Astrocyte (in vitro differentiated cells and primary cell): ENCODE measurements at regions not wholly inside any gene's neighbourhood (a gene's known extent, or its start where the extent isn't known, plus 50 kb on each side); places are given as distances from the start of the nearest gene placed in this dataset.

Source experiments
- DNase-seq: peaks from one replicate; pipeline ENCODE4 v3.0.0-alpha.2; 2010; ENCODE audit warnings: low read depth
- FAIRE-seq: peaks from 2 replicates; lab custom pipeline; 2011; peaks lifted over from hg19 to GRCh38; lab: Jason Lieb, UNC
- H2AFZ ChIP-seq: 2 replicates; pipeline ENCODE4 v1.6.0; 2012; ENCODE audit warnings: low read depth, low read length, inconsistent platforms
- H3K27ac ChIP-seq: 2 replicates; pipeline ENCODE4 v1.5.1; 2011; ENCODE audit warnings: low read depth, low read length, inconsistent platforms
- H3K27me3 ChIP-seq: 2 replicates; pipeline ENCODE4 v1.6.0; 2011; ENCODE audit warnings: low read length, inconsistent platforms; ENCODE audit not compliant: insufficient read depth
- H3K36me3 ChIP-seq: 2 replicates; pipeline ENCODE4 v1.5.1; 2011; ENCODE audit warnings: low read length, inconsistent platforms; ENCODE audit not compliant: insufficient read depth
- H3K4me1 ChIP-seq: 2 replicates; pipeline ENCODE4 v1.5.1; 2011; ENCODE audit warnings: low read length, inconsistent platforms; ENCODE audit not compliant: insufficient read depth
- H3K4me2 ChIP-seq: 2 replicates; pipeline ENCODE4 v1.6.0; 2012; ENCODE audit warnings: low read length, inconsistent platforms
- H3K4me3 ChIP-seq: 2 replicates; pipeline ENCODE4 v1.5.1; 2011; ENCODE audit warnings: low read depth, mild to moderate bottlenecking, low read length, inconsistent platforms; ENCODE audit not compliant: insufficient read depth
- H3K79me2 ChIP-seq: 2 replicates; pipeline ENCODE4 v1.6.0; 2012; ENCODE audit warnings: mild to moderate bottlenecking, low read length, inconsistent platforms; ENCODE audit not compliant: insufficient read depth
- H3K9ac ChIP-seq: 2 replicates; pipeline ENCODE4 v1.6.0; 2012; ENCODE audit warnings: mild to moderate bottlenecking, low read length, inconsistent platforms
- H3K9me3 ChIP-seq: 2 replicates; pipeline ENCODE4 v1.5.1; 2012; ENCODE audit warnings: low read depth, mild to moderate bottlenecking, low read length, inconsistent platforms; ENCODE audit not compliant: insufficient read depth
- H4K20me1 ChIP-seq: 2 replicates; pipeline ENCODE4 v1.6.0; 2012; ENCODE audit warnings: low read length, inconsistent platforms; ENCODE audit not compliant: insufficient read depth
- H3K27ac Mint-ChIP-seq: one replicate; pipeline ENCODE4 v1.8.0; 2021; ENCODE audit warnings: mild to moderate bottlenecking, mixed read lengths; ENCODE audit not compliant: unreplicated experiment
- H3K27me3 Mint-ChIP-seq: one replicate; pipeline ENCODE4 v1.8.0; 2021; ENCODE audit warnings: low read depth, mixed read lengths; ENCODE audit not compliant: unreplicated experiment
- H3K36me3 Mint-ChIP-seq: one replicate; pipeline ENCODE4 v1.8.0; 2021; ENCODE audit warnings: low read depth, mixed read lengths; ENCODE audit not compliant: unreplicated experiment
- H3K4me1 Mint-ChIP-seq: one replicate; pipeline ENCODE4 v1.8.0; 2021; ENCODE audit warnings: low read depth, mixed read lengths; ENCODE audit not compliant: unreplicated experiment
- H3K4me3 Mint-ChIP-seq: one replicate; pipeline ENCODE4 v1.8.0; 2021; ENCODE audit warnings: mild to moderate bottlenecking, moderate library complexity, mixed read lengths; ENCODE audit not compliant: unreplicated experiment
- H3K9me3 Mint-ChIP-seq: one replicate; pipeline ENCODE4 v1.8.0; 2021; ENCODE audit warnings: mild to moderate bottlenecking, mixed read lengths; ENCODE audit not compliant: unreplicated experiment
- EZH2 ChIP-seq: IDR thresholded peaks from 2 replicates; pipeline ENCODE4 v1.6.1; 2012; ENCODE audit warnings: mild to moderate bottlenecking, low read length, inconsistent platforms; ENCODE audit not compliant: insufficient read depth
- TF ChIP-seq, protein P1 (sequence below): IDR thresholded peaks from 2 replicates; pipeline ENCODE4 v1.5.1; 2011; ENCODE audit warnings: low read depth, mild to moderate bottlenecking, inconsistent platforms, low read length, moderate library complexity; ENCODE audit not compliant: insufficient read depth

DNA sequence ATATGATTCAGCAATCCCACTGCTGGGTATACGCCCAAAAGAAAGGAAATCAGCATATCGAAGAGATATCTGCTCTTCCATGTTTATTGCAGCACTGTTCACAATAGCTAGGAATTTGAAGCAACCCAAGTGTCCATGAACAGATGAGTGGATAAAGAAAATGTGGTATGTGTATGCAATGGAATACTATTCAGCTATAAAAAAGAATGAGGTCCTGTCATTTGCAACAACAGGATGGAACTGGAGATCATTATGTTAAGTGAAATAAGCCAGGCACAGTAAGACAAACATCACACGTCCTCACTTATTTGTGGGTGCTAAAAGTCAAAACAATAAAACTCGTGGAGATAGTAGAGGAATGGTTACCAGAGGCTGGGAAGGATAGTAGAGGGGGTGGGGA lies 153.8 kb upstream of the LEF1 start:
- Histone ChIP-seq H3K4me1 (no peaks in the 10 kb centered on the region), H3K36me3 (no peaks in the 10 kb centered on the region), H3K27ac (no peak overlapping the region), H3K4me2 (no peak overlapping the region), H4K20me1 (no peaks in the 10 kb centered on the region), H3K79me2 (no peaks in the 10 kb centered on the region), H3K27me3 (peaks cover 5% of the 10 kb centered on the region), H3K9me3 (peaks cover 3% of the 10 kb centered on the region), H2AFZ (no peak overlapping the region), H3K4me3 (no peak overlapping the region), H3K9ac (no peak overlapping the region)
- no peaks in the 10 kb centered on the region for H3K9me3 Mint-ChIP-seq
- no peak overlapping the region for H3K4me3 Mint-ChIP-seq
- H3K27ac Mint-ChIP-seq, result no peak overlapping the region
- peaks cover 1% of the 10 kb centered on the region for H3K4me1 Mint-ChIP-seq
- no peaks in the 10 kb centered on the region for H3K36me3 Mint-ChIP-seq
- H3K27me3 Mint-ChIP-seq, result peaks cover 6% of the 10 kb centered on the region
- FAIRE-seq, result no peak
- TF ChIP-seq EZH2, result no peak
- TF ChIP-seq, protein P1, sequence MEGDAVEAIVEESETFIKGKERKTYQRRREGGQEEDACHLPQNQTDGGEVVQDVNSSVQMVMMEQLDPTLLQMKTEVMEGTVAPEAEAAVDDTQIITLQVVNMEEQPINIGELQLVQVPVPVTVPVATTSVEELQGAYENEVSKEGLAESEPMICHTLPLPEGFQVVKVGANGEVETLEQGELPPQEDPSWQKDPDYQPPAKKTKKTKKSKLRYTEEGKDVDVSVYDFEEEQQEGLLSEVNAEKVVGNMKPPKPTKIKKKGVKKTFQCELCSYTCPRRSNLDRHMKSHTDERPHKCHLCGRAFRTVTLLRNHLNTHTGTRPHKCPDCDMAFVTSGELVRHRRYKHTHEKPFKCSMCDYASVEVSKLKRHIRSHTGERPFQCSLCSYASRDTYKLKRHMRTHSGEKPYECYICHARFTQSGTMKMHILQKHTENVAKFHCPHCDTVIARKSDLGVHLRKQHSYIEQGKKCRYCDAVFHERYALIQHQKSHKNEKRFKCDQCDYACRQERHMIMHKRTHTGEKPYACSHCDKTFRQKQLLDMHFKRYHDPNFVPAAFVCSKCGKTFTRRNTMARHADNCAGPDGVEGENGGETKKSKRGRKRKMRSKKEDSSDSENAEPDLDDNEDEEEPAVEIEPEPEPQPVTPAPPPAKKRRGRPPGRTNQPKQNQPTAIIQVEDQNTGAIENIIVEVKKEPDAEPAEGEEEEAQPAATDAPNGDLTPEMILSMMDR, result no peak
- no peak for DNase-seq

- no peaks in the 10 kb centered on the region for H4K20me1 ChIP-seq
- Mint-ChIP-seq H3K27me3 (peaks cover 2% of the 10 kb centered on the region), H3K36me3 (no peaks in the 10 kb centered on the region), H3K9me3 (no peaks in the 10 kb centered on the region), H3K4me3 (no peak overlapping the region), H3K27ac (no peak overlapping the region), H3K4me1 (no peaks in the 10 kb centered on the region)
- no peak for TF ChIP-seq EZH2
- TF ChIP-seq, protein P1, result no peak
- H2AFZ ChIP-seq, result no peak overlapping the region
- no peak overlapping the region for H3K9ac ChIP-seq
- DNase-seq (no peak), FAIRE-seq (no peak)
- H3K27me3 ChIP-seq, result peaks cover 4% of the 10 kb centered on the region
- peaks cover 3% of the 10 kb centered on the region for H3K9me3 ChIP-seq
- no peaks in the 10 kb centered on the region for H3K36me3 ChIP-seq
- no peak overlapping the region for H3K4me3 ChIP-seq
- H3K27ac ChIP-seq, result no peak overlapping the region
- H3K79me2 ChIP-seq, result no peaks in the 10 kb centered on the region
- H3K4me2 ChIP-seq, result no peak overlapping the region
- H3K4me1 ChIP-seq, result no peaks in the 10 kb centered on the region
Measured at GRCh38 chr4:108320061-108320460, 151.3 kb upstream of the LEF1 start.

DNA sequence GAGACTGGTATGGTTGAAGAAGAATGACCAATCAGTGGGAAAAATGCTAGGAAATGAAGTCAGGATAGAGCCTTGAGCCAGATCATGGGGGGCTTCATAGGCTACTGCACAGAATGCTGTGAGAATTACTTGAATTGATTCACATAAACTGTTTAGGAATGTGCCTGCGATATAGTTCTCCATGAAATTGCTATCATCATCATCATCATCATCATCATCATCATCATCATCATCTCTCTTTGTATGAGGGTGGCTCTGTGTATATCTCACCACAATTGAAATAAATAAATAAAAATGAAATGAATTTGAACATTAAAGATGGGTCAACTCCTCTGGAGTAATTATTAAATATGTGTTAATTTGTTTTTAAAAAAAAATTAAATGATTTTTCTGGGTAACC lies 148.6 kb upstream of the LEF1 start:
- no peak for FAIRE-seq
- Mint-ChIP-seq H3K27ac (no peak overlapping the region), H3K36me3 (peaks cover 2% of the 10 kb centered on the region), H3K27me3 (peaks cover 2% of the 10 kb centered on the region), H3K9me3 (no peaks in the 10 kb centered on the region), H3K4me3 (no peak overlapping the region), H3K4me1 (peaks cover 5% of the 10 kb centered on the region)
- no peaks in the 10 kb centered on the region for H3K36me3 ChIP-seq
- H3K9me3 ChIP-seq, result peaks cover 2% of the 10 kb centered on the region
- no peaks in the 10 kb centered on the region for H3K79me2 ChIP-seq
- no peak overlapping the region for H3K4me3 ChIP-seq
- no peak for DNase-seq
- TF ChIP-seq, protein P1, result no peak
- H3K9ac ChIP-seq, result no peak overlapping the region
- no peaks in the 10 kb centered on the region for H4K20me1 ChIP-seq
- H3K4me2 ChIP-seq, result no peak overlapping the region
- no peak overlapping the region for H2AFZ ChIP-seq
- no peaks in the 10 kb centered on the region for H3K4me1 ChIP-seq
- peaks cover 4% of the 10 kb centered on the region for H3K27me3 ChIP-seq
- no peak overlapping the region for H3K27ac ChIP-seq
